ENCODE measurements at regions not wholly inside any gene's neighbourhood (a gene's known extent, or its start where the extent isn't known, plus 50 kb on each side); places are given as distances from the start of the nearest gene placed in this dataset.

GRCh38 chr12:123034022-123034541, 53.6 kb downstream of the ARL6IP4 start (continued):
- no peak for TF ChIP-seq CTCF (conservative IDR thresholded peaks at IDR 0.05; ENCODE audit: low read depth in 2 of 2)
- no peak for TF ChIP-seq ETS1 (IDR thresholded peaks at IDR 0.05)
- no peak for TF ChIP-seq ZNF331 (CRISPR knock-in tag; IDR thresholded peaks at IDR 0.05; ENCODE audit: low read depth)
- TF ChIP-seq POLR2AphosphoS5 (IDR thresholded peaks at IDR 0.05; ENCODE audit: low read depth), result no peak
- TF ChIP-seq STAT1 (IDR thresholded peaks at IDR 0.05; ENCODE audit: unreplicated experiment), result no peak

GRCh38 chr12:123033392-123034021, 53.0 kb downstream of the ARL6IP4 start:
- no peaks in the 10 kb centered on the region for H3K36me3 ChIP-seq (ENCODE audit: insufficient read depth)
- H3K27me3 ChIP-seq (ENCODE audit: insufficient read depth), result no peaks in the 10 kb centered on the region
- H3K27ac ChIP-seq (ENCODE audit: low read depth), result no peak overlapping the region
- ATAC-seq, result no peak
- Mint-ChIP-seq H3K4me1 (peaks cover under 1% of the 10 kb centered on the region; the same call in 2 of the 3 replicates), H3K4me3 (no peak overlapping the region), H3K9me3 (no peaks in the 10 kb centered on the region), H3K27me3 (ENCODE audit: insufficient read depth, low read depth, poor library complexity) (peaks cover 5% of the 10 kb centered on the region), H3K27ac (no peak overlapping the region), H3K36me3 (ENCODE audit: low read depth) (no peaks in the 10 kb centered on the region)
- H3K9me2 ChIP-seq (ENCODE audit: insufficient read depth), result no peaks in the 10 kb centered on the region
- no peak overlapping the region for H3K4me3 ChIP-seq
- no peaks in the 10 kb centered on the region for H3F3A ChIP-seq (replicated peaks; ENCODE audit: low read depth)
- no peak overlapping the region for H2AFZ ChIP-seq
- no peaks in the 10 kb centered on the region for H3K79me2 ChIP-seq (replicated peaks; ENCODE audit: insufficient read depth)
- no peak overlapping the region for H3K4me2 ChIP-seq
- no peaks in the 10 kb centered on the region for H4K20me1 ChIP-seq (replicated peaks; ENCODE audit: insufficient read depth)
- no peak for DNase-seq (ENCODE audit: low spot score)
- no peaks in the 10 kb centered on the region for H3K4me1 ChIP-seq (ENCODE audit: insufficient read depth)
- no peak for TF ChIP-seq CTCF (conservative IDR thresholded peaks at IDR 0.05; ENCODE audit: low read depth in 2 of 2)
- TF ChIP-seq CREB1 (CRISPR knock-in tag; IDR thresholded peaks at IDR 0.05; ENCODE audit: low read depth), result no peak
- TF ChIP-seq STAT1 (IDR thresholded peaks at IDR 0.05; ENCODE audit: unreplicated experiment), result no peak
- no peak for TF ChIP-seq REST (IDR thresholded peaks at IDR 0.05; ENCODE audit: unreplicated experiment)
- TF ChIP-seq ZNF331 (CRISPR knock-in tag; IDR thresholded peaks at IDR 0.05; ENCODE audit: low read depth), result no peak
- no peak for TF ChIP-seq EZH2phosphoT487 (IDR thresholded peaks at IDR 0.05; ENCODE audit: unreplicated experiment)
